NOMO-1 treated with DMSO at 0.1 percent for 48 hours (cell line): ENCODE measurements at regions not wholly inside any gene's neighbourhood (a gene's known extent, or its start where the extent isn't known, plus 50 kb on each side); places are given as distances from the start of the nearest gene placed in this dataset.
"Not testable (repeated sequence)": the region's sequence is repeated elsewhere in the genome, so short reads cannot be mapped to it uniquely, and the experiment has no call there.

Experiments used
- DNase-seq: peaks from one replicate; lab custom pipeline; 2025; ENCODE audit not compliant: unreplicated experiment; lab: John Stamatoyannopoulos, UW

GRCh38 chr5:13143214-13143613, 801.3 kb downstream of the DNAH5 start:
- DNase-seq = no peak

GRCh38 chr5:13133951-13134350, 810.5 kb downstream of the DNAH5 start:
- DNase-seq = no peak

DNA sequence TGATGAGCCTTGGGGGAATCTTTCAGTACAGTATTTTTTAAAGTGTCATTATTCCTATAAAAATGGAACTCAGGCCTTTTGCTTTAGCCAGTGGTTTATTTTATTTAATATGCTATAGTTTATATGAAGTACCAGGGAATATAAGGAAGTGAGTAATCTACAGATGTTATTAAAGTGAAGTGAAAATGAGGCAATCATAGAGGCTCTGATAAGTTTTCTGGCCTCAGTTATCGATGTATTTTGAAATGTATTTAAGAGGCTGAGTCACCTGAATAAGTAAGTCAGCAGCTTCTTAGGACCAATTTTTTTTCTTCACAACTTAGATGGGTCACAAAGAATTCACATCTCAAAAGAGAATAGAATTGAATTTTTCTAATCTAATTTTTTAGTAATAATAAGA, 829.0 kb downstream of the DNAH5 start:
- no peak for DNase-seq

DNA sequence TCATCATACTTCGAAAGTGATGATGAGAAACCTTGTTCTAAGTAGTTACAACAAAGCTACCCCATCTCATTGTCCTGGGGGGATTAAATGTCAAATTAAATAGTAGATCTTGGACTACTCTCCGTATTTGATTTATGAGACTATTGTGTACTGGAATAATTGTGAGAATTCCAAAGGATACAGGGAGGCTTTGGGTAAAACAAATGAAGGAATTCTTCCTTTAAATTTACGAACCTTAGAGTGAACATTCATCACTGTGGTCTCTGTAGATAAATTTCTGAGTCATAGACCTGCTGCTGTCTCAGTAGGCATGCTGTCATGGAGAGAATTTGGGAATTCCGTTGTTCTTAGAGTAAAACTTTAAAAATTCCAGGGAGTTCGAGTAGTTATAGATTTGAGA, 836.2 kb downstream of the DNAH5 start:
- DNase-seq = no peak

GRCh38 chr5:13107537-13107936, 837.0 kb downstream of the DNAH5 start:
- DNase-seq = no peak

DNA sequence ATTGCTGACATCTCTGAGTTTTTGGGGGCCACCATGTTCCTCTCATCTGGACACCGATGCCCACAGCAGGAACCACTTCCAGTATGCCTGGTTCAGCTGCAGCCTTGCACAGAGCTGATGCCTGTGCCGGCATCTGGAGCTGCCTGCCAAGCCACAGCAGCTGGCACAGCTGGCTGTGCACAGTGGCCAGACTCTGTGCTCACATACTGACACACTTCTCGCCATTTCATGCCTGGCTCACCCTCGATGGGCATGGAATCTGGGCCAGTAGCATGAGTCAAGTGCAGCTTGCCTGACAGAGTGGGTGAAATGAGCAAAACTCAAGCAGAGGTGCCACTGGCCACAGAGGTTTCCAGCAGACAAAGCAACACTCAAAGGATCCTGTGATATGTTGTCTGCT, 863.4 kb downstream of the DNAH5 start:
- no peak for DNase-seq

DNA sequence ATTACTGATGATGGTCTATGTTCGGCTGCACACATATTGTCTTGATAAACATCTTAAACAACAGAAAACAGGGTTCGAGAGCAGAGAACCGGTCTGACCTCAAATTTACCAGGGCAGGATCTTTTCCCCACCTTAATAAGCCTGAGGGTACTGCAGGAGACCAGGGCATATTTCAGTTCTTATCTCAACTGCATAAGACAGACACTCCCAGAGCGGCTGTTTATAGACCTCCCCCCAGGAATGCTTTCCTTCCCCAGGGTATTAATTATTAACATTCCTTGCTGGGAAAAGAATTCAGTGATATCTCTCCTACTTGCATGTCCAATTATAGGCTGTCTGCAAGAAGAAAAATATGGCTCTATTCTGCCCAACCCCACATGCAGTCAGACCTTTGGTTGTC, 871.6 kb downstream of the DNAH5 start:
- DNase-seq = not testable (repeated sequence)

GRCh38 chr5:13063088-13063487, 881.4 kb downstream of the DNAH5 start:
- DNase-seq = no peak

DNA sequence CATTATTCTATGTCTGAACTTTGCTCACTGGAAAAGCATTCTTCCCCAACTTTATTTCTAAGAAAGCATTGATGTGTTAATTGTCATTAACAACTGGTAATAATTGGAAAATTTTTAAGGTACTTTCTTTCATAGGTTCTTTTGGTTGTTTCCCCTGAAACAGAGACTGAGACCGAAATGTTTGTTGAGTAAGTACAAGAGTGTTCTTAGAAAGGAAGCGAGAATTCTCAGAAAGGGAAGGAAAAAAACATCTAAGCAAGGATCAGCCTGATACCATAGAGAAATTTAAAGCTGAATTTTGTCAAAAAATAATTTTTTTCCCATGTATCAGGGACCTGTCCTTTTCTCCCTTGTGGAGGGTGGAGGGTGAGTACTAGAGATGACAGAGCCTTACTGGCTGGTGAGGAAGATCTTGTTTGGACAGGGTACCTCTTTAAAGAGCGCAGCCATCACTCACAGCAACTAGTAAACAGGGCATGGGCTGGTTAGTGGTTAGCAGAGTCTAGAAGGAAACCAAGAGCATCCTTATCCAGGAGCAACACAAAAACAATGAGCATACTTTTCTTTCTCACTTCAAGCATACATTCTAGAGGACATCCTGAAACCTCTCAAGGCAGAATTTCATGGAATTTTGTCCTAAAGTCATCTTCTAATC, 898.5 kb downstream of the DNAH5 start:
- DNase-seq = no peak

- DNase-seq = no peak
Measured at GRCh38 chr5:13034061-13034460, 910.4 kb downstream of the DNAH5 start.

DNA sequence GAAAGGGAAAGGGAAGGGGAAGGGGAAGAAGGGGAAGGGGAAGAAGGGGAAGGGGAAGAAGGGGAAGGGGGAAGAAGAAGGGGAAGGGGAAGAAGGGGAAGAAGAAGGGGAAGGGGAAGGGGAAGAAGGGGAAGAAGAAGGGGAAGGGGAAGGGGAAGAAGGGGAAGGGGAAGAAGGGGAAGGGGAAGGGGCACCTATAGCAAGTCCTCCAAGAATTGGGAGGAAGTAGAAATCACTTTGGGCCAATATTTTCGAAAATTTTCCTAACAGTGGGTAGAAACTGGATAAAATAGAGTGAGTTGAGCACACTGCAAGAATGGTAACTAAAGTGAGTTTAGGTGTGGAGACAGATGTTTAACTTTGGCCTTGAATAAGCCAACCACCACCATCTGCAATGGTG, 915.3 kb downstream of the DNAH5 start:
- DNase-seq = no peak

DNA sequence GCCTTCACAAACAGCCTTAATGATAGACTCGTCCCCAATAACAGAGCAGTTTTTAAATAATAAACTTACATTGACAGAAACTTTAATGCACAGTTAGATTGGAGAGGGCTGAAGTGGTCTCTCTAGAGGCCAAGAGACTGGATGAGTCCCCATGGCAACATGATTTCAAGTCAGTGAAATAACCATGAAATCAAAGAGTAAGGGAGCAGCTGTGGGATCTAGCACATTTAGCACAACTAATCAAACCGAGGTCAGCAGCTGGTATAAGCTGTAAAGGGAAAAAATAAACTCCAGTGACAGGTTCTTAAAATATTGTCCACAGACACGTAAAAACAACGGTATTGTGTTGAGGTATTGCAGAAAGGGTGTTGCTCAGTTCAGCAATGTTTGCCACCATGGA, 916.6 kb downstream of the DNAH5 start:
- no peak for DNase-seq

- DNase-seq = no peak
Measured at GRCh38 chr5:13019729-13020128, 924.8 kb downstream of the DNAH5 start.

- no peak for DNase-seq
Measured at GRCh38 chr5:13003457-13003856, 941.0 kb downstream of the DNAH5 start.

DNA sequence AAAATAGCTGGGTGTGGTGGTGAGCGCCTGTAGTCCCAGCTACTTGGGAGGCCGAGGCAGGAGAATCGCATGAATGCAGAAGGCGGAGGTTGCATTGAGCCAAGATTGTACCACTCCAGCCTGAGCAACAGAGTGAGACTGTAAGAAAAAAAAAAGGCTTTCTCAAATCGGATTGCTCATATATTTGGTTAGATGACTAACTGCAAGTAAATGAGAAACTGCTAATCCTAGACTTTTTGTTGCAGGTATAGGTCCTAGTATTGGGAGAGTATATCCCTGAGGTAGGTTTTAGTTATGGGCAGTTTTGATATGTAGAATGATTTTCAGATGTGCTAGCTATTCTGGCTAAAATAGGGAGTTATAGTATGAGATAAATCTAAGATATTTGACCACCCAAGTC, 944.8 kb downstream of the DNAH5 start:
- DNase-seq = no peak

DNA sequence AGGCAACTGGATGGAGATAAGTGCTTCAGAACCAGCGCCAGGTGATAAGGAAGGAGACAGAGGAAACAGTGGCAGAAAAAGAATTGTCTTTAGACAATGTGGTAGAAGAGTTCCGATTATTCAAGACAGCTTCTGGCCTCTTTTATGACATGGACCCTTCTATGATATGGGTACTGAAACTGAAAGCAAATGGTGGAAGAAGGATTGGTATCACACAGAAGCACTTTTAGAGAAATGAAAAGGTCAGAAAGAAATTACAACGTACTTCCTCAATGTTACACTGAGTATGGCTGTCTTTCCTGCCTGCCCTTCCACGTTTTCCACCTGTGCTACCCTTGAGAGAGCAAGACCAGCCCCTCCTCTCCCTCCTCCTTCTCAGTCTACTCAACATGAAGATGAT, 959.3 kb downstream of the DNAH5 start:
- no peak for DNase-seq

GRCh38 chr5:12974856-12975255, 969.6 kb downstream of the DNAH5 start:
- no peak for DNase-seq

DNA sequence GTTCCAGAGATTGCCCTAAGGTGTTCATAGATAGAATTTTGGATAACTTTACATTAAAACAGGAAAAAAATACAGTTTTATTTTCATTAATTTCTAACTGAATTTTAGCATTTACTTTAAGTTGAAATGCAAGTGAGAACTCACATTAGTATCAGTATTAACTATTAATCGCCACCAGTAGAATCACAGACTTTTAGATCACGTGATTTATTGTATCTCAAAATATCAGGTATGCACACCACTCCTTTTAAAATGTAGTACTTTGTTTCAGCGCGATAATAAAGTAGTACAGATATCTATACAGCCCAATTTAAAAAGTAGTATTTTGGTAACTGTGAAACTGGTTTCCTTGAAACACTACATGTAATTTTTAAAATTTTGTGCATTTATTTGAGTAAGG, 978.7 kb downstream of the DNAH5 start:
- DNase-seq = no peak

DNA sequence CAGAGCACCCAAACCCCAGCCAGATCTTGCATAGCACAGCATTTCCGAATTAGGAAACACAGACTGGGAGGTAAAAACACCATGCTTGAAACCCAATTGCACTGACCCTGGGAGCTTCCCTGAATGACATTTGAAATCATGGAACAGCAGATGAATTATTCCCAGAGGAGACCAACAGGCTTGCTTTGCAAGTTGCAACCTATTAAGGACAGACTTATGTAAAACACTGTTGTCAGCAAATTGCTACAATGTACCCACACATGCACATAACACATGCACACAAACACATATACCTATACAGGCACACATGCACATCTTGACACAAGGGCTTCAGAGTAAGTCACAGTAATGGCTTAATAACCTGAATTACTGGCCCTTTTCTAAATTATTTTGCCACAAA, 984.8 kb downstream of the DNAH5 start:
- DNase-seq = no peak

GRCh38 chr5:12952409-12952808, 992.1 kb downstream of the DNAH5 start:
- no peak for DNase-seq

- DNase-seq = no peak
Measured at GRCh38 chr5:12951846-12952245, 992.6 kb downstream of the DNAH5 start.

- DNase-seq = no peak
Measured at GRCh38 chr5:12947379-12947778, 997.1 kb downstream of the DNAH5 start.

DNA sequence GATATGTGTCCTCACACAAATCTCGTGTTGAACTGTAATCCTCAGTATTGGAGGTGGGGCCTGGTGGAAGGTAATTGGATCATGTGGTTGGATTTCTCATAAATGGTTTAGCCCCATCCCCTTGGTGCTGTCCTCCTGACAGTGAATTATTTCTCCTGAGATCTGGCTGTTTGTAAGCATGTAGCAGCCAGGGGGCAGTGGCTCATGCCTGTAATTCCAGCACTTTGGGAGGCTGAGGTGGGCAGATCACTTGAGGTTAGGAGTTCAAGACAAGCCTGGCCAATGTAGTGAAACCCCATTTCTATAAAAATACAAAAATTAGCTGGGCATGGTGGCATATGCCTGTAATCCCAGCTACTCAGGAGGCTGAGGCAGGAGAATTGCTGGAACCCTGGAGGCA, 999.0 kb downstream of the DNAH5 start:
- not testable (repeated sequence) for DNase-seq

GRCh38 chr5:12936221-12936620, 1008.3 kb downstream of the DNAH5 start:
- no peak for DNase-seq
